GM12878 (cell line): ENCODE measurements at regions not wholly inside any gene's neighbourhood (a gene's known extent, or its start where the extent isn't known, plus 50 kb on each side); places are given as distances from the start of the nearest gene placed in this dataset.

Experiments used
- ATAC-seq: fragments of 200-7000 bp; cut with Tn5 transposase; 3 replicates; pipeline ENCODE4 v1.9.1; 2020; ENCODE audit warnings: mild to moderate bottlenecking, moderate library complexity
- BruUV-seq: library from RNA; stranded (reverse); fragments of 400-500 nt; replicated peaks from 2 replicates; lab custom pipeline; 2021; lab: Mats Ljungman, UMichigan
- CTCF ChIA-PET: fragments of 300-600 bp; sonication (Branson Sonifier 250); formaldehyde crosslinking; extraction: SDS; loops from one replicate; lab custom pipeline; 2021; ENCODE audit warnings: inconsistent platforms; lab: Yijun Ruan, JAX
- POLR2A ChIA-PET: fragments of 350-600 bp; formaldehyde crosslinking; extraction: SDS; loops from one replicate; lab custom pipeline; 2021; ENCODE audit warnings: inconsistent platforms; lab: Charles Lee
- RAD21 ChIA-PET: fragments of 300-600 bp; sonication (Branson Sonifier 250); formaldehyde crosslinking; loops from one replicate; lab custom pipeline; 2023; ENCODE audit warnings: antibody characterized with exemption; ENCODE audit not compliant: unreplicated experiment; lab: Charles Lee
- SMC1A ChIA-PET: fragments of 300-600 bp; sonication (Branson Sonifier 250); formaldehyde crosslinking; loops from one replicate; lab custom pipeline; 2023; ENCODE audit not compliant: unreplicated experiment, uncharacterized antibody; lab: Charles Lee
- DNase-seq: peaks from one replicate; pipeline ENCODE4 v3.0.0-alpha.2; 2011; ENCODE audit warnings: low read depth, low spot score
- FAIRE-seq: peaks from 3 replicates; lab custom pipeline; 2011; peaks lifted over from hg19 to GRCh38; lab: Jason Lieb, UNC
- H2AFZ ChIP-seq: 2 replicates; pipeline ENCODE4 v1.6.0; 2011; ENCODE audit warnings: low read depth, low read length, control low read depth; ENCODE audit not compliant: control insufficient read depth
- H3K27ac ChIP-seq: 2 replicates; pipeline ENCODE4 v1.5.1; 2011; ENCODE audit warnings: control low read depth; ENCODE audit not compliant: control insufficient read depth, insufficient read depth
- H3K27me3 ChIP-seq, 2 experiments: replicated peaks in 1 of 2; 2 replicates each; pipeline versions ENCODE4 v1.6.0 to v1.6.1; 2011; ENCODE audit warnings: low read length in 1 of 2; ENCODE audit not compliant: control insufficient read depth in 2 of 2, insufficient read depth in 2 of 2
- H3K36me3 ChIP-seq, 2 experiments: 2 replicates each; pipeline ENCODE4 v1.5.1; 2011; ENCODE audit warnings: low read length in 1 of 2; ENCODE audit not compliant: control insufficient read depth in 2 of 2, insufficient read depth in 2 of 2
- H3K4me1 ChIP-seq: 2 replicates; pipeline ENCODE4 v1.6.1; 2011; ENCODE audit warnings: mild to moderate bottlenecking, low read length, moderate library complexity, mixed read lengths; ENCODE audit not compliant: control insufficient read depth, insufficient read depth
- H3K4me2 ChIP-seq: 2 replicates; pipeline ENCODE4 v1.6.0; 2011; ENCODE audit warnings: control low read depth; ENCODE audit not compliant: control insufficient read depth, insufficient read depth
- H3K4me3 ChIP-seq: fragments of 200-600 bp; sonication (generic); 2 replicates; pipeline ENCODE4 v1.5.1; 2016
- H3K79me2 ChIP-seq: 2 replicates; pipeline ENCODE4 v1.6.0; 2011; ENCODE audit warnings: low read length; ENCODE audit not compliant: control insufficient read depth, insufficient read depth
- H3K9ac ChIP-seq: 2 replicates; pipeline ENCODE4 v1.8.0; 2011; ENCODE audit warnings: low read length, control low read depth, mixed read lengths; ENCODE audit not compliant: control insufficient read depth, insufficient read depth
- H3K9me3 ChIP-seq: replicated peaks from 3 replicates; pipeline ENCODE4 v1.5.1; 2011; ENCODE audit warnings: mild to moderate bottlenecking, low read length; ENCODE audit not compliant: control insufficient read depth, insufficient read depth
- H4K20me1 ChIP-seq: 2 replicates; pipeline ENCODE4 v1.6.0; 2011; ENCODE audit not compliant: control insufficient read depth, insufficient read depth
- BHLHE40 ChIP-seq, 2 experiments: fragments of 450-650 bp in 1 of 2; IDR thresholded peaks; 2 replicates each; pipeline ENCODE4 v1.6.1; 2011 to 2017; ENCODE audit warnings: low read depth in 2 of 2, borderline replicate concordance in 1 of 2, improper control_type of control experiment in 1 of 2, low read length in 1 of 2, mild to moderate bottlenecking in 1 of 2
- BMI1 ChIP-seq: fragments of 450-650 bp; IDR thresholded peaks from 2 replicates; pipeline ENCODE4 v1.6.1; 2016; ENCODE audit warnings: mild to moderate bottlenecking, moderate library complexity, borderline replicate concordance
- FOXK2 ChIP-seq: fragments of 450-650 bp; IDR thresholded peaks from 2 replicates; pipeline ENCODE4 v1.6.1; 2017; ENCODE audit warnings: mild to moderate bottlenecking, moderate library complexity
- HCFC1 ChIP-seq: fragments of 150-350 bp; IDR thresholded peaks from 2 replicates; pipeline ENCODE4 v1.6.1; 2014; ENCODE audit warnings: low read length
- MTA3 ChIP-seq: IDR thresholded peaks from 2 replicates; pipeline ENCODE4 v1.6.1; 2012; ENCODE audit warnings: low read length, inconsistent platforms, borderline replicate concordance
- NFIC ChIP-seq: IDR thresholded peaks from 2 replicates; pipeline ENCODE4 v1.6.1; 2012; ENCODE audit warnings: low read depth, mild to moderate bottlenecking, inconsistent platforms, low read length, moderate library complexity
- POLR2AphosphoS5 ChIP-seq: IDR thresholded peaks from 2 replicates; pipeline ENCODE4 v1.6.1; 2011; ENCODE audit warnings: mild to moderate bottlenecking, low read length, inconsistent platforms
- POU2F2 ChIP-seq: IDR thresholded peaks from 3 replicates; pipeline ENCODE4 v1.6.1; 2011; ENCODE audit warnings: low read depth, mild to moderate bottlenecking, low read length, borderline replicate concordance
- RAD51 ChIP-seq: fragments of 450-650 bp; IDR thresholded peaks from 2 replicates; pipeline ENCODE4 v1.6.1; 2016; ENCODE audit warnings: moderate library complexity, mild to moderate bottlenecking, inconsistent platforms
- RB1 ChIP-seq: fragments of 450-650 bp; formaldehyde crosslinking; IDR thresholded peaks from 2 replicates; pipeline ENCODE4 v1.6.1; 2017; ENCODE audit warnings: mild to moderate bottlenecking, borderline replicate concordance
- SMAD1 ChIP-seq: fragments of 450-650 bp; IDR thresholded peaks from 2 replicates; pipeline ENCODE4 v1.6.1; 2018; ENCODE audit warnings: mild to moderate bottlenecking, low read depth; ENCODE audit not compliant: partially characterized antibody
- TAF1 ChIP-seq: IDR thresholded peaks from 2 replicates; pipeline ENCODE4 v1.6.1; 2011; ENCODE audit warnings: mild to moderate bottlenecking, low read depth, low read length, borderline replicate concordance
- ZNF207 ChIP-seq: fragments of 450-650 bp; IDR thresholded peaks from 2 replicates; pipeline ENCODE4 v1.6.1; 2014; ENCODE audit warnings: antibody characterized with exemption, mild to moderate bottlenecking, borderline replicate concordance
- WGBS: methylation state at CpG from one replicate; pipeline ENCODE4 v1.1.6; 2016; ENCODE audit warnings: low lambda C conversion rate; ENCODE audit not compliant: insufficient replicate concordance, insufficient coverage; ENCODE audit errors: missing lambda C conversion rate; 5-methylcytosine and 5-hydroxymethylcytosine counted together
- in situ Hi-C: fragments of 300-500 bp; cut with MboI; formaldehyde crosslinking; loops from 9 replicates; pipeline ENCODE4 v1.14.3; 2018; ENCODE audit warnings: mixed read lengths
- intact Hi-C: fragments of 100-400 bp; cut with micrococcal nuclease; formaldehyde crosslinking; loops from one replicate; pipeline ENCODE4 v1.14.2; 2022; ENCODE audit not compliant: unreplicated experiment
- TF ChIP-seq, protein P1 (sequence below): fragments of 450-650 bp; IDR thresholded peaks from 2 replicates; pipeline ENCODE4 v1.6.1; 2016; ENCODE audit warnings: mild to moderate bottlenecking, moderate library complexity, borderline replicate concordance
- TF ChIP-seq, protein P2 (sequence below): fragments of 450-650 bp; IDR thresholded peaks from 2 replicates; pipeline ENCODE4 v1.6.1; 2016; ENCODE audit warnings: mild to moderate bottlenecking
- TF ChIP-seq, protein P3 (sequence below): fragments of 150-350 bp; IDR thresholded peaks from 2 replicates; pipeline ENCODE4 v1.6.1; 2014; ENCODE audit warnings: mild to moderate bottlenecking, low read depth, low read length
- TF ChIP-seq, protein P4 (sequence below): fragments of 450-650 bp; IDR thresholded peaks from 2 replicates; pipeline ENCODE4 v1.6.1; 2017; ENCODE audit warnings: antibody characterized with exemption, mild to moderate bottlenecking, moderate library complexity

DNA sequence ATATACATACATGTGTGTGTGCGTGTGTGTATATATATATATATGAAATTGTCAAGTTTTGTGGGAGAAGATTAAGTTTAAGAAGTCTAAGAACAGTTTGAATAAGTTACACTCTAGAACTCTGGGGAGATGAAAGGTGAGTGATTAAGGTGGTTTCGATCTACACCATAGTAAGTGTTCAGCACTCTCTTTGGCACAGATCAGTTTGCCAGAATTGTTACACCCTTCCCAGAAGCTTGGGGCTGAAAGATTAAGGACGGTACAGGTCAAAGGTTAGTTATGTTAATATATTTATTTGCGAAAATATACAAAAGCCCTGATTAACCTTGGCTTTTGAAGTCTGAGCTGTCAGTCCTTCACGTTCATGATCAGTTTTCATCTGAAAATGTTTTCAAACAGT, 309.1 kb downstream of the KLF5 start:
- ChIA-PET RAD21 (no interaction called here), CTCF (interaction anchor here (0.6 to 0.9 kb wide), 3 partner anchors 13 to 1865 kb away, joined by 3 to 4 read pairs (median 3); no protein-coding TSS in a partner anchor), SMC1A (no interaction called here), POLR2A (no interaction called here)
- DNase-seq (no peak), FAIRE-seq (no peak), ATAC-seq (no peak)
- 28% methylated on average over 5 of the region's 5 CpGs for WGBS
- H4K20me1 ChIP-seq: no peaks in the 10 kb centered on the region
- no peaks in the 10 kb centered on the region for H3K27me3 ChIP-seq
- TF ChIP-seq ZNF207 (no peak), POLR2AphosphoS5 (no peak), NFIC (no peak), RAD51 (no peak), BMI1 (no peak), TAF1 (no peak), MTA3 (no peak), HCFC1 (no peak), RB1 (no peak), BHLHE40 (IDR thresholded peaks at IDR 0.05; ENCODE audit: borderline replicate concordance in 1 of 2, low read depth in 2 of 2, low read length in 1 of 2) (no peak), SMAD1 (no peak), POU2F2 (no peak), FOXK2 (no peak)
- TF ChIP-seq, protein P1, sequence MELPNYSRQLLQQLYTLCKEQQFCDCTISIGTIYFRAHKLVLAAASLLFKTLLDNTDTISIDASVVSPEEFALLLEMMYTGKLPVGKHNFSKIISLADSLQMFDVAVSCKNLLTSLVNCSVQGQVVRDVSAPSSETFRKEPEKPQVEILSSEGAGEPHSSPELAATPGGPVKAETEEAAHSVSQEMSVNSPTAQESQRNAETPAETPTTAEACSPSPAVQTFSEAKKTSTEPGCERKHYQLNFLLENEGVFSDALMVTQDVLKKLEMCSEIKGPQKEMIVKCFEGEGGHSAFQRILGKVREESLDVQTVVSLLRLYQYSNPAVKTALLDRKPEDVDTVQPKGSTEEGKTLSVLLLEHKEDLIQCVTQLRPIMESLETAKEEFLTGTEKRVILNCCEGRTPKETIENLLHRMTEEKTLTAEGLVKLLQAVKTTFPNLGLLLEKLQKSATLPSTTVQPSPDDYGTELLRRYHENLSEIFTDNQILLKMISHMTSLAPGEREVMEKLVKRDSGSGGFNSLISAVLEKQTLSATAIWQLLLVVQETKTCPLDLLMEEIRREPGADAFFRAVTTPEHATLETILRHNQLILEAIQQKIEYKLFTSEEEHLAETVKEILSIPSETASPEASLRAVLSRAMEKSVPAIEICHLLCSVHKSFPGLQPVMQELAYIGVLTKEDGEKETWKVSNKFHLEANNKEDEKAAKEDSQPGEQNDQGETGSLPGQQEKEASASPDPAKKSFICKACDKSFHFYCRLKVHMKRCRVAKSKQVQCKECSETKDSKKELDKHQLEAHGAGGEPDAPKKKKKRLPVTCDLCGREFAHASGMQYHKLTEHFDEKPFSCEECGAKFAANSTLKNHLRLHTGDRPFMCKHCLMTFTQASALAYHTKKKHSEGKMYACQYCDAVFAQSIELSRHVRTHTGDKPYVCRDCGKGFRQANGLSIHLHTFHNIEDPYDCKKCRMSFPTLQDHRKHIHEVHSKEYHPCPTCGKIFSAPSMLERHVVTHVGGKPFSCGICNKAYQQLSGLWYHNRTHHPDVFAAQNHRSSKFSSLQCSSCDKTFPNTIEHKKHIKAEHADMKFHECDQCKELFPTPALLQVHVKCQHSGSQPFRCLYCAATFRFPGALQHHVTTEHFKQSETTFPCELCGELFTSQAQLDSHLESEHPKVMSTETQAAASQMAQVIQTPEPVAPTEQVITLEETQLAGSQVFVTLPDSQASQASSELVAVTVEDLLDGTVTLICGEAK: no peak
- TF ChIP-seq, protein P2, sequence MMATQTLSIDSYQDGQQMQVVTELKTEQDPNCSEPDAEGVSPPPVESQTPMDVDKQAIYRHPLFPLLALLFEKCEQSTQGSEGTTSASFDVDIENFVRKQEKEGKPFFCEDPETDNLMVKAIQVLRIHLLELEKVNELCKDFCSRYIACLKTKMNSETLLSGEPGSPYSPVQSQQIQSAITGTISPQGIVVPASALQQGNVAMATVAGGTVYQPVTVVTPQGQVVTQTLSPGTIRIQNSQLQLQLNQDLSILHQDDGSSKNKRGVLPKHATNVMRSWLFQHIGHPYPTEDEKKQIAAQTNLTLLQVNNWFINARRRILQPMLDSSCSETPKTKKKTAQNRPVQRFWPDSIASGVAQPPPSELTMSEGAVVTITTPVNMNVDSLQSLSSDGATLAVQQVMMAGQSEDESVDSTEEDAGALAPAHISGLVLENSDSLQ: no peak
- TF ChIP-seq, protein P3, sequence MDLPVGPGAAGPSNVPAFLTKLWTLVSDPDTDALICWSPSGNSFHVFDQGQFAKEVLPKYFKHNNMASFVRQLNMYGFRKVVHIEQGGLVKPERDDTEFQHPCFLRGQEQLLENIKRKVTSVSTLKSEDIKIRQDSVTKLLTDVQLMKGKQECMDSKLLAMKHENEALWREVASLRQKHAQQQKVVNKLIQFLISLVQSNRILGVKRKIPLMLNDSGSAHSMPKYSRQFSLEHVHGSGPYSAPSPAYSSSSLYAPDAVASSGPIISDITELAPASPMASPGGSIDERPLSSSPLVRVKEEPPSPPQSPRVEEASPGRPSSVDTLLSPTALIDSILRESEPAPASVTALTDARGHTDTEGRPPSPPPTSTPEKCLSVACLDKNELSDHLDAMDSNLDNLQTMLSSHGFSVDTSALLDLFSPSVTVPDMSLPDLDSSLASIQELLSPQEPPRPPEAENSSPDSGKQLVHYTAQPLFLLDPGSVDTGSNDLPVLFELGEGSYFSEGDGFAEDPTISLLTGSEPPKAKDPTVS: no peak
- TF ChIP-seq, protein P4, sequence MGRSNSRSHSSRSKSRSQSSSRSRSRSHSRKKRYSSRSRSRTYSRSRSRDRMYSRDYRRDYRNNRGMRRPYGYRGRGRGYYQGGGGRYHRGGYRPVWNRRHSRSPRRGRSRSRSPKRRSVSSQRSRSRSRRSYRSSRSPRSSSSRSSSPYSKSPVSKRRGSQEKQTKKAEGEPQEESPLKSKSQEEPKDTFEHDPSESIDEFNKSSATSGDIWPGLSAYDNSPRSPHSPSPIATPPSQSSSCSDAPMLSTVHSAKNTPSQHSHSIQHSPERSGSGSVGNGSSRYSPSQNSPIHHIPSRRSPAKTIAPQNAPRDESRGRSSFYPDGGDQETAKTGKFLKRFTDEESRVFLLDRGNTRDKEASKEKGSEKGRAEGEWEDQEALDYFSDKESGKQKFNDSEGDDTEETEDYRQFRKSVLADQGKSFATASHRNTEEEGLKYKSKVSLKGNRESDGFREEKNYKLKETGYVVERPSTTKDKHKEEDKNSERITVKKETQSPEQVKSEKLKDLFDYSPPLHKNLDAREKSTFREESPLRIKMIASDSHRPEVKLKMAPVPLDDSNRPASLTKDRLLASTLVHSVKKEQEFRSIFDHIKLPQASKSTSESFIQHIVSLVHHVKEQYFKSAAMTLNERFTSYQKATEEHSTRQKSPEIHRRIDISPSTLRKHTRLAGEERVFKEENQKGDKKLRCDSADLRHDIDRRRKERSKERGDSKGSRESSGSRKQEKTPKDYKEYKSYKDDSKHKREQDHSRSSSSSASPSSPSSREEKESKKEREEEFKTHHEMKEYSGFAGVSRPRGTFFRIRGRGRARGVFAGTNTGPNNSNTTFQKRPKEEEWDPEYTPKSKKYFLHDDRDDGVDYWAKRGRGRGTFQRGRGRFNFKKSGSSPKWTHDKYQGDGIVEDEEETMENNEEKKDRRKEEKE: no peak
- H3K9ac ChIP-seq: no peak overlapping the region
- intact Hi-C loops (no loop called here), in situ Hi-C loops (no loop called here)
- H3K4me3 ChIP-seq: no peak overlapping the region
- no peaks in the 10 kb centered on the region for H3K9me3 ChIP-seq
- no TSS peak for BruUV-seq
- H3K4me2 ChIP-seq: no peak overlapping the region
- no peaks in the 10 kb centered on the region for H3K36me3 ChIP-seq
- H2AFZ ChIP-seq: no peak overlapping the region
- no peak overlapping the region for H3K27ac ChIP-seq
- no peaks in the 10 kb centered on the region for H3K4me1 ChIP-seq
- H3K79me2 ChIP-seq: no peaks in the 10 kb centered on the region
